GM23338 (cell line): ENCODE measurements at regions not wholly inside any gene's neighbourhood (a gene's known extent, or its start where the extent isn't known, plus 50 kb on each side); places are given as distances from the start of the nearest gene placed in this dataset.

Experiments used
- ATAC-seq: fragments of 200-7000 bp; cut with Tn5 transposase; 3 replicates; pipeline ENCODE4 v1.9.1; 2020
- DNase-seq: peaks from one replicate; pipeline ENCODE4 v3.0.0-alpha.2; 2015; ENCODE audit warnings: low spot score
- H2AFZ ChIP-seq: fragments of 200-600 bp; sonication (generic); 2 replicates; pipeline ENCODE4 v1.8.0; 2016; ENCODE audit warnings: antibody characterized with exemption, mild to moderate bottlenecking, moderate library complexity
- H3F3A ChIP-seq: fragments of 200-600 bp; sonication (generic); replicated peaks from 2 replicates; pipeline ENCODE4 v1.8.0; 2017; ENCODE audit warnings: antibody characterized with exemption, mixed run types, low read depth
- H3K27ac ChIP-seq: fragments of 200-600 bp; sonication (generic); 2 replicates; pipeline ENCODE4 v1.6.1; 2016; ENCODE audit warnings: low read depth
- H3K27me3 ChIP-seq: fragments of 200-600 bp; sonication (generic); 2 replicates; pipeline ENCODE4 v1.8.0; 2016; ENCODE audit warnings: mild to moderate bottlenecking, mixed run types, moderate library complexity; ENCODE audit not compliant: insufficient read depth
- H3K36me3 ChIP-seq: fragments of 200-600 bp; sonication (generic); 2 replicates; pipeline ENCODE4 v1.8.0; 2016; ENCODE audit warnings: mild to moderate bottlenecking; ENCODE audit not compliant: insufficient read depth
- H3K4me1 ChIP-seq: fragments of 200-600 bp; sonication (generic); 2 replicates; pipeline ENCODE4 v1.8.0; 2016; ENCODE audit warnings: mild to moderate bottlenecking, moderate library complexity; ENCODE audit not compliant: insufficient read depth
- H3K4me2 ChIP-seq: fragments of 200-600 bp; sonication (generic); 2 replicates; pipeline ENCODE4 v1.7.1; 2017; ENCODE audit warnings: mixed run types
- H3K4me3 ChIP-seq: fragments of 200-600 bp; sonication (generic); 2 replicates; pipeline ENCODE4 v1.6.1; 2016; ENCODE audit warnings: mixed run types
- H3K79me2 ChIP-seq: fragments of 200-600 bp; sonication (generic); replicated peaks from 2 replicates; pipeline ENCODE4 v1.8.0; 2017; ENCODE audit warnings: mild to moderate bottlenecking; ENCODE audit not compliant: insufficient read depth
- H3K9me2 ChIP-seq: fragments of 200-600 bp; sonication (generic); 2 replicates; pipeline ENCODE4 v1.8.0; 2017; ENCODE audit not compliant: insufficient read depth
- H4K20me1 ChIP-seq: fragments of 200-600 bp; sonication (generic); replicated peaks from 2 replicates; pipeline ENCODE4 v1.8.0; 2017; ENCODE audit warnings: mild to moderate bottlenecking; ENCODE audit not compliant: insufficient read depth
- H3K27ac Mint-ChIP-seq: 2 replicates; pipeline ENCODE4 v1.8.0; 2020; ENCODE audit warnings: inconsistent platforms, mild to moderate bottlenecking, moderate library complexity, mixed read lengths
- H3K27me3 Mint-ChIP-seq: 3 replicates; pipeline ENCODE4 v1.8.0; 2022; ENCODE audit warnings: low read depth, mild to moderate bottlenecking, moderate library complexity, mixed read lengths, inconsistent platforms; ENCODE audit not compliant: insufficient read depth, poor library complexity
- H3K36me3 Mint-ChIP-seq: 3 replicates; pipeline ENCODE4 v1.8.0; 2021; ENCODE audit warnings: low read depth, mild to moderate bottlenecking, inconsistent platforms, moderate library complexity, mixed read lengths
- H3K4me1 Mint-ChIP-seq: 3 replicates; pipeline ENCODE4 v1.8.0; 2020; ENCODE audit warnings: mild to moderate bottlenecking, inconsistent platforms, mixed read lengths
- H3K4me3 Mint-ChIP-seq: 3 replicates; pipeline ENCODE4 v1.8.0; 2021; ENCODE audit warnings: moderate library complexity, mild to moderate bottlenecking, inconsistent platforms, mixed read lengths
- H3K9me3 Mint-ChIP-seq: 3 replicates; pipeline ENCODE4 v1.8.0; 2020; ENCODE audit warnings: moderate library complexity, mild to moderate bottlenecking, inconsistent platforms, mixed read lengths
- CREB1 ChIP-seq: fragments of 250-450 bp; sonication (Bioruptor Pico); IDR thresholded peaks from 2 replicates; pipeline ENCODE4 v1.5.0; 2020; ENCODE audit warnings: low read depth, mild to moderate bottlenecking, moderate library complexity
- EZH2 ChIP-seq: fragments of 200-600 bp; sonication (generic); IDR thresholded peaks from one replicate; pipeline ENCODE4 v1.8.0; 2017; ENCODE audit warnings: antibody characterized with exemption, mild to moderate bottlenecking, low read depth; ENCODE audit not compliant: unreplicated experiment
- EZH2phosphoT487 ChIP-seq: fragments of 200-600 bp; sonication (generic); IDR thresholded peaks from one replicate; pipeline ENCODE4 v1.8.1; 2018; ENCODE audit warnings: antibody characterized with exemption; ENCODE audit not compliant: unreplicated experiment
- JUNB ChIP-seq: IDR thresholded peaks from one replicate; pipeline ENCODE4 v1.6.1; 2016; ENCODE audit warnings: antibody characterized with exemption; ENCODE audit not compliant: unreplicated experiment
- NANOG ChIP-seq: IDR thresholded peaks from 2 replicates; pipeline ENCODE4 v1.6.1; 2016; ENCODE audit warnings: antibody characterized with exemption, borderline replicate concordance
- POLR2AphosphoS5 ChIP-seq: IDR thresholded peaks from 2 replicates; pipeline ENCODE4 v1.6.1; 2016; ENCODE audit warnings: antibody characterized with exemption, low read depth
- STAT1 ChIP-seq: IDR thresholded peaks from one replicate; pipeline ENCODE4 v1.6.1; 2016; ENCODE audit warnings: antibody characterized with exemption; ENCODE audit not compliant: unreplicated experiment
- ZNF114 ChIP-seq: fragments of 250-450 bp; sonication (Bioruptor Pico); IDR thresholded peaks from 2 replicates; pipeline ENCODE4 v1.5.0; 2020; ENCODE audit warnings: mild to moderate bottlenecking, moderate library complexity
- ZNF331 ChIP-seq: fragments of 250-450 bp; sonication (Bioruptor Pico); IDR thresholded peaks from 2 replicates; pipeline ENCODE4 v1.5.0; 2020; ENCODE audit warnings: low read depth, mild to moderate bottlenecking, moderate library complexity
- TF ChIP-seq, protein P1 (sequence below): IDR thresholded peaks from one replicate; pipeline ENCODE4 v1.6.1; 2018; ENCODE audit warnings: antibody characterized with exemption; ENCODE audit not compliant: unreplicated experiment
- TF ChIP-seq, protein P2 (sequence below): IDR thresholded peaks from 2 replicates; pipeline ENCODE4 v1.6.1; 2016; ENCODE audit warnings: antibody characterized with exemption
- TF ChIP-seq, protein P3 (sequence below): fragments of 250-450 bp; sonication (Bioruptor Pico); IDR thresholded peaks from 2 replicates; pipeline ENCODE4 v1.5.0; 2020; ENCODE audit warnings: mild to moderate bottlenecking, moderate library complexity
- TF ChIP-seq, protein P4 (sequence below), 2 experiments: fragments of 200-600 bp in 1 of 2; sonication (generic) in 1 of 2; conservative IDR thresholded peaks; 2 replicates each; pipeline versions ENCODE4 v1.5.1 to v1.6.1; 2016 to 2017; ENCODE audit warnings: antibody characterized with exemption in 2 of 2, low read depth in 2 of 2, mild to moderate bottlenecking in 2 of 2, moderate library complexity in 1 of 2

DNA sequence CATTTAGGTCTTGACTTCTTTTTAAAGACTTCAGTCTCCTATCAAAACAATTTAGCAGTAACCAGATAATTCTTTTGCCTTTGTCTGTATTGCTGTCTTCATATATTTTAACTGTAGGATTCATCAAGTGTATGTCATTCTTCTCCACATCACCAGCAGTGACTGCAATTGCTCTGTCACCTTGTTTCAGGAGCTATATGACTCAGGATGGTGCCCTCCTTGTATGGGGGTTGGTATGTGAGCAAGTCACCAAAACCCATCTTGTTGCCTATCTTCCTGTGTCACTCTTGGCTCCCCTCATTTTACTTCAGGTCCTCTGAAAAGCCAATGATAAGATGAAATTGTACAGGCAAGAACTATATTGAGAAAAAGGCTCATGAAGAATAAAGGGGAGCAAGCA is 256.9 kb upstream of the LUZP2 start:
- no peak overlapping the region for H2AFZ ChIP-seq
- Mint-ChIP-seq H3K4me3 (no peak overlapping the region), H3K27ac (no peak overlapping the region)

More for the DNA sequence above, 256.9 kb upstream of the LUZP2 start:
- H3K4me1 ChIP-seq: no peaks in the 10 kb centered on the region
- no peaks in the 10 kb centered on the region for H3K27me3 ChIP-seq
- no peak overlapping the region for H3K4me3 ChIP-seq
- H3K4me2 ChIP-seq: no peak overlapping the region
- H3K79me2 ChIP-seq: no peaks in the 10 kb centered on the region
- no peak overlapping the region for H3K27ac ChIP-seq
- DNase-seq: no peak
- no peaks in the 10 kb centered on the region for H3K36me3 Mint-ChIP-seq
- H3F3A ChIP-seq: no peaks in the 10 kb centered on the region
- H4K20me1 ChIP-seq: no peaks in the 10 kb centered on the region
- H3K9me2 ChIP-seq: no peaks in the 10 kb centered on the region
- H3K36me3 ChIP-seq: no peaks in the 10 kb centered on the region
- no peaks in the 10 kb centered on the region for H3K27me3 Mint-ChIP-seq
- no peak for TF ChIP-seq EZH2
- no peak for TF ChIP-seq ZNF331 (CRISPR knock-in tag)
- TF ChIP-seq, protein P1, sequence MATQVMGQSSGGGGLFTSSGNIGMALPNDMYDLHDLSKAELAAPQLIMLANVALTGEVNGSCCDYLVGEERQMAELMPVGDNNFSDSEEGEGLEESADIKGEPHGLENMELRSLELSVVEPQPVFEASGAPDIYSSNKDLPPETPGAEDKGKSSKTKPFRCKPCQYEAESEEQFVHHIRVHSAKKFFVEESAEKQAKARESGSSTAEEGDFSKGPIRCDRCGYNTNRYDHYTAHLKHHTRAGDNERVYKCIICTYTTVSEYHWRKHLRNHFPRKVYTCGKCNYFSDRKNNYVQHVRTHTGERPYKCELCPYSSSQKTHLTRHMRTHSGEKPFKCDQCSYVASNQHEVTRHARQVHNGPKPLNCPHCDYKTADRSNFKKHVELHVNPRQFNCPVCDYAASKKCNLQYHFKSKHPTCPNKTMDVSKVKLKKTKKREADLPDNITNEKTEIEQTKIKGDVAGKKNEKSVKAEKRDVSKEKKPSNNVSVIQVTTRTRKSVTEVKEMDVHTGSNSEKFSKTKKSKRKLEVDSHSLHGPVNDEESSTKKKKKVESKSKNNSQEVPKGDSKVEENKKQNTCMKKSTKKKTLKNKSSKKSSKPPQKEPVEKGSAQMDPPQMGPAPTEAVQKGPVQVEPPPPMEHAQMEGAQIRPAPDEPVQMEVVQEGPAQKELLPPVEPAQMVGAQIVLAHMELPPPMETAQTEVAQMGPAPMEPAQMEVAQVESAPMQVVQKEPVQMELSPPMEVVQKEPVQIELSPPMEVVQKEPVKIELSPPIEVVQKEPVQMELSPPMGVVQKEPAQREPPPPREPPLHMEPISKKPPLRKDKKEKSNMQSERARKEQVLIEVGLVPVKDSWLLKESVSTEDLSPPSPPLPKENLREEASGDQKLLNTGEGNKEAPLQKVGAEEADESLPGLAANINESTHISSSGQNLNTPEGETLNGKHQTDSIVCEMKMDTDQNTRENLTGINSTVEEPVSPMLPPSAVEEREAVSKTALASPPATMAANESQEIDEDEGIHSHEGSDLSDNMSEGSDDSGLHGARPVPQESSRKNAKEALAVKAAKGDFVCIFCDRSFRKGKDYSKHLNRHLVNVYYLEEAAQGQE: no peak
- no peak for TF ChIP-seq EZH2phosphoT487
- TF ChIP-seq, protein P2, sequence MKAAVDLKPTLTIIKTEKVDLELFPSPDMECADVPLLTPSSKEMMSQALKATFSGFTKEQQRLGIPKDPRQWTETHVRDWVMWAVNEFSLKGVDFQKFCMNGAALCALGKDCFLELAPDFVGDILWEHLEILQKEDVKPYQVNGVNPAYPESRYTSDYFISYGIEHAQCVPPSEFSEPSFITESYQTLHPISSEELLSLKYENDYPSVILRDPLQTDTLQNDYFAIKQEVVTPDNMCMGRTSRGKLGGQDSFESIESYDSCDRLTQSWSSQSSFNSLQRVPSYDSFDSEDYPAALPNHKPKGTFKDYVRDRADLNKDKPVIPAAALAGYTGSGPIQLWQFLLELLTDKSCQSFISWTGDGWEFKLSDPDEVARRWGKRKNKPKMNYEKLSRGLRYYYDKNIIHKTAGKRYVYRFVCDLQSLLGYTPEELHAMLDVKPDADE: no peak
- no peak for TF ChIP-seq NANOG
- TF ChIP-seq POLR2AphosphoS5: no peak
- TF ChIP-seq, protein P3, sequence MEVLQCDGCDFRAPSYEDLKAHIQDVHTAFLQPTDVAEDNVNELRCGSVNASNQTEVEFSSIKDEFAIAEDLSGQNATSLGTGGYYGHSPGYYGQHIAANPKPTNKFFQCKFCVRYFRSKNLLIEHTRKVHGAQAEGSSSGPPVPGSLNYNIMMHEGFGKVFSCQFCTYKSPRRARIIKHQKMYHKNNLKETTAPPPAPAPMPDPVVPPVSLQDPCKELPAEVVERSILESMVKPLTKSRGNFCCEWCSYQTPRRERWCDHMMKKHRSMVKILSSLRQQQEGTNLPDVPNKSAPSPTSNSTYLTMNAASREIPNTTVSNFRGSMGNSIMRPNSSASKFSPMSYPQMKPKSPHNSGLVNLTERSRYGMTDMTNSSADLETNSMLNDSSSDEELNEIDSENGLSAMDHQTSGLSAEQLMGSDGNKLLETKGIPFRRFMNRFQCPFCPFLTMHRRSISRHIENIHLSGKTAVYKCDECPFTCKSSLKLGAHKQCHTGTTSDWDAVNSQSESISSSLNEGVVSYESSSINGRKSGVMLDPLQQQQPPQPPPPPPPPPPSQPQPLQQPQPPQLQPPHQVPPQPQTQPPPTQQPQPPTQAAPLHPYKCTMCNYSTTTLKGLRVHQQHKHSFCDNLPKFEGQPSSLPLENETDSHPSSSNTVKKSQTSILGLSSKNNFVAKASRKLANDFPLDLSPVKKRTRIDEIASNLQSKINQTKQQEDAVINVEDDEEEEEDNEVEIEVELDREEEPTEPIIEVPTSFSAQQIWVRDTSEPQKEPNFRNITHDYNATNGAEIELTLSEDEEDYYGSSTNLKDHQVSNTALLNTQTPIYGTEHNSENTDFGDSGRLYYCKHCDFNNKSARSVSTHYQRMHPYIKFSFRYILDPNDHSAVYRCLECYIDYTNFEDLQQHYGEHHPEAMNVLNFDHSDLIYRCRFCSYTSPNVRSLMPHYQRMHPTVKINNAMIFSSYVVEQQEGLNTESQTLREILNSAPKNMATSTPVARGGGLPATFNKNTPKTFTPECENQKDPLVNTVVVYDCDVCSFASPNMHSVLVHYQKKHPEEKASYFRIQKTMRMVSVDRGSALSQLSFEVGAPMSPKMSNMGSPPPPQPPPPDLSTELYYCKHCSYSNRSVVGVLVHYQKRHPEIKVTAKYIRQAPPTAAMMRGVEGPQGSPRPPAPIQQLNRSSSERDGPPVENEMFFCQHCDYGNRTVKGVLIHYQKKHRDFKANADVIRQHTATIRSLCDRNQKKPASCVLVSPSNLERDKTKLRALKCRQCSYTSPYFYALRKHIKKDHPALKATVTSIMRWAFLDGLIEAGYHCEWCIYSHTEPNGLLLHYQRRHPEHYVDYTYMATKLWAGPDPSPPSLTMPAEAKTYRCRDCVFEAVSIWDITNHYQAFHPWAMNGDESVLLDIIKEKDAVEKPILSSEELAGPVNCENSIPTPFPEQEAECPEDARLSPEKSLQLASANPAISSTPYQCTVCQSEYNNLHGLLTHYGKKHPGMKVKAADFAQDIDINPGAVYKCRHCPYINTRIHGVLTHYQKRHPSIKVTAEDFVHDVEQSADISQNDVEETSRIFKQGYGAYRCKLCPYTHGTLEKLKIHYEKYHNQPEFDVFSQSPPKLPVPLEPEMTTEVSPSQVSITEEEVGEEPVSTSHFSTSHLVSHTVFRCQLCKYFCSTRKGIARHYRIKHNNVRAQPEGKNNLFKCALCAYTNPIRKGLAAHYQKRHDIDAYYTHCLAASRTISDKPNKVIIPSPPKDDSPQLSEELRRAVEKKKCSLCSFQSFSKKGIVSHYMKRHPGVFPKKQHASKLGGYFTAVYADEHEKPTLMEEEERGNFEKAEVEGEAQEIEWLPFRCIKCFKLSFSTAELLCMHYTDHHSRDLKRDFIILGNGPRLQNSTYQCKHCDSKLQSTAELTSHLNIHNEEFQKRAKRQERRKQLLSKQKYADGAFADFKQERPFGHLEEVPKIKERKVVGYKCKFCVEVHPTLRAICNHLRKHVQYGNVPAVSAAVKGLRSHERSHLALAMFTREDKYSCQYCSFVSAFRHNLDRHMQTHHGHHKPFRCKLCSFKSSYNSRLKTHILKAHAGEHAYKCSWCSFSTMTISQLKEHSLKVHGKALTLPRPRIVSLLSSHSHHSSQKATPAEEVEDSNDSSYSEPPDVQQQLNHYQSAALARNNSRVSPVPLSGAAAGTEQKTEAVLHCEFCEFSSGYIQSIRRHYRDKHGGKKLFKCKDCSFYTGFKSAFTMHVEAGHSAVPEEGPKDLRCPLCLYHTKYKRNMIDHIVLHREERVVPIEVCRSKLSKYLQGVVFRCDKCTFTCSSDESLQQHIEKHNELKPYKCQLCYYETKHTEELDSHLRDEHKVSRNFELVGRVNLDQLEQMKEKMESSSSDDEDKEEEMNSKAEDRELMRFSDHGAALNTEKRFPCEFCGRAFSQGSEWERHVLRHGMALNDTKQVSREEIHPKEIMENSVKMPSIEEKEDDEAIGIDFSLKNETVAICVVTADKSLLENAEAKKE (CRISPR knock-in tag): no peak
- TF ChIP-seq STAT1: no peak
- TF ChIP-seq, protein P4, sequence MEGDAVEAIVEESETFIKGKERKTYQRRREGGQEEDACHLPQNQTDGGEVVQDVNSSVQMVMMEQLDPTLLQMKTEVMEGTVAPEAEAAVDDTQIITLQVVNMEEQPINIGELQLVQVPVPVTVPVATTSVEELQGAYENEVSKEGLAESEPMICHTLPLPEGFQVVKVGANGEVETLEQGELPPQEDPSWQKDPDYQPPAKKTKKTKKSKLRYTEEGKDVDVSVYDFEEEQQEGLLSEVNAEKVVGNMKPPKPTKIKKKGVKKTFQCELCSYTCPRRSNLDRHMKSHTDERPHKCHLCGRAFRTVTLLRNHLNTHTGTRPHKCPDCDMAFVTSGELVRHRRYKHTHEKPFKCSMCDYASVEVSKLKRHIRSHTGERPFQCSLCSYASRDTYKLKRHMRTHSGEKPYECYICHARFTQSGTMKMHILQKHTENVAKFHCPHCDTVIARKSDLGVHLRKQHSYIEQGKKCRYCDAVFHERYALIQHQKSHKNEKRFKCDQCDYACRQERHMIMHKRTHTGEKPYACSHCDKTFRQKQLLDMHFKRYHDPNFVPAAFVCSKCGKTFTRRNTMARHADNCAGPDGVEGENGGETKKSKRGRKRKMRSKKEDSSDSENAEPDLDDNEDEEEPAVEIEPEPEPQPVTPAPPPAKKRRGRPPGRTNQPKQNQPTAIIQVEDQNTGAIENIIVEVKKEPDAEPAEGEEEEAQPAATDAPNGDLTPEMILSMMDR (conservative IDR thresholded peaks at IDR 0.05; ENCODE audit: low read depth in 2 of 2): no peak
- TF ChIP-seq CREB1 (CRISPR knock-in tag): no peak
- no peak for TF ChIP-seq JUNB
- no peak for TF ChIP-seq ZNF114 (CRISPR knock-in tag)
- no peak for ATAC-seq
- no peaks in the 10 kb centered on the region for H3K9me3 Mint-ChIP-seq
- no peaks in the 10 kb centered on the region for H3K4me1 Mint-ChIP-seq
